Urinary bladder (tissue), 3 donors: ENCODE measurements at regions not wholly inside any gene's neighbourhood (a gene's known extent, or its start where the extent isn't known, plus 50 kb on each side); places are given as distances from the start of the nearest gene placed in this dataset.

ENCODE experiments used
- DNase-seq: peaks from one replicate; pipeline ENCODE4 v3.0.0-alpha.2; 2015; ENCODE audit errors: extremely low spot score
- H3K27ac ChIP-seq: one replicate; pipeline ENCODE4 v1.5.1; 2013; ENCODE audit warnings: low read depth, mild to moderate bottlenecking, moderate library complexity
- H3K36me3 ChIP-seq: one replicate; pipeline ENCODE4 v1.6.1; 2013; ENCODE audit warnings: mild to moderate bottlenecking, moderate library complexity; ENCODE audit not compliant: insufficient read depth
- H3K4me1 ChIP-seq: one replicate; pipeline ENCODE4 v1.6.1; 2013; ENCODE audit warnings: mild to moderate bottlenecking, moderate library complexity; ENCODE audit not compliant: insufficient read depth
- H3K4me3 ChIP-seq: one replicate; pipeline ENCODE4 v1.5.1; 2013; ENCODE audit warnings: low read depth, low read length
- WGBS: extraction: QIAGEN DNeasy Blood & Tissue Kit; methylation state at CpG from one replicate; pipeline ENCODE4 v1.1.7; 2013; 5-methylcytosine and 5-hydroxymethylcytosine counted together
- donor health status: healthy with polysubstance abuse.
- donor health status: healthy.

DNA sequence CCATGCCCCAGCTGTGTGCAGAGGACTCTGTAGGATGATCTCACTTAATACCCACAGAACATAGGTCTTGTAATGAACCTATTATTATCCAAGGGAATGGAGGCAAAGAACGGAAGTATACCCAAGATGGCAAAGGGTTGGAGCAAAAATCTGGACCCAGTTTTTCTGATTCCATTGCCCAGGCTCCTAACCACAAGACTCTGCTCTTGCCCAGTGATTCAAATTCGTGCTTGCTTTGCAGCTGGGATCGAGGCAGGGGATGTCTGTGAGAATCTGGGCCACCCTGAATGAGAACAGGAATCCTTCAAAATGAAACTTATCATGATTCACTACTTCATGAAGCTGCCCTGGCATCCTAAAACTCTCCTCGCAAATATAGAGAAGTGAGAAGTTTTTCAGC is 97.5 kb upstream of the KCNJ6 start:
- Histone ChIP-seq H3K4me1 (no peaks in the 10 kb centered on the region), H3K36me3 (no peaks in the 10 kb centered on the region), H3K27ac (no peak overlapping the region), H3K4me3 (no peak overlapping the region)
- WGBS = 68% methylated on average over 4 of the region's 4 CpGs
- DNase-seq = no peak

DNA sequence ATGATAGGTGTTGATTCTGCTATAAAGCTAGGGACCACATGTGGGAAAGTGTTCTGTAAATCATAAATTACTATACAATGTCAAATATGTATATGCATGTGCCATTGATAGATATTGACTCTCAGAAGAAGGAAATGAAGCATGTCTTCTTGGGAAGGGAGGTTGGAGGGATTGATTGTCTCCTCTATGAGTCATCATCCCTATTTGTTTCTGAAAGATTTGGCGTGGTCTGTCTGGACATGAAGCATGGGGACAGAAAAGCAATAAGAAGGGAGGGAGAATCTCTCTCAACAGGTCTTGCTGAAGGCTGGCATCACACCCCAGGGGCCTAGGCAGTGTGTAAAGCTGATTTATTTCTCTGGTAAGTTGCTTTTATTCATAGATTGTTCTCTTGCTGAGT is 98.0 kb upstream of the KCNJ6 start:
- DNase-seq = no peak
- 67% methylated on average over 1 of the region's 1 CpG for WGBS
- H3K36me3 ChIP-seq = no peaks in the 10 kb centered on the region
- no peak overlapping the region for H3K27ac ChIP-seq
- H3K4me3 ChIP-seq = no peak overlapping the region
- H3K4me1 ChIP-seq = no peaks in the 10 kb centered on the region

DNA sequence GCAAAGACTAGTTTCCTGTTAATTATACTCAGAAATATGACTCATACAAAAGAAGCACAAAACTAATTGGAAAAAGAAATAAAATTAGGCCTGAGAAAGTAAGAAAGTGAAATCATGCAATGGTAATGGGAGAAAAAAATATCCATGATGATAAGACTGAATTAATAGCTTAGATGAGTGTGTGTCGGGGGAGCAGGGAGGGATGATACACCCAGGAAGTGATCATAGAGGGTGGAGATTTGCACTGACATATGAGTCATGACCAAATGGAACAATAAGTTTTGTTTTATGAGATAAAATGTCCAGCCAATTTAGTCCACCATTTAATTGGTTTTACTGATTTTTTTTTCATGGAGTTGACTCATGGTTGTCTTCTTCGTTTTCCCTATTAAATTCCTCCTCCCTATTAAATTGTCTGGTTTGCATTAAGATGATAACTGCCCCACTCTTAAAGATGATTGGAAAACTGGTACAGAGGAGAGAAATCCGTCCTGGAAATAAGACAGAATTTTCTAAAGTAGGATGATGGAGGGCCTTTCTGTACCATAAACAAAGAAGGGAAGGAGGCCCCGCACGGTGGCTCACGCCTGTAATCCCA is 111.7 kb upstream of the KCNJ6 start:
- no peaks in the 10 kb centered on the region for H3K4me1 ChIP-seq
- DNase-seq = no peak
- WGBS = 75% methylated on average over 6 of the region's 6 CpGs
- H3K4me3 ChIP-seq = no peak overlapping the region
- no peaks in the 10 kb centered on the region for H3K36me3 ChIP-seq
- H3K27ac ChIP-seq = no peak overlapping the region

DNA sequence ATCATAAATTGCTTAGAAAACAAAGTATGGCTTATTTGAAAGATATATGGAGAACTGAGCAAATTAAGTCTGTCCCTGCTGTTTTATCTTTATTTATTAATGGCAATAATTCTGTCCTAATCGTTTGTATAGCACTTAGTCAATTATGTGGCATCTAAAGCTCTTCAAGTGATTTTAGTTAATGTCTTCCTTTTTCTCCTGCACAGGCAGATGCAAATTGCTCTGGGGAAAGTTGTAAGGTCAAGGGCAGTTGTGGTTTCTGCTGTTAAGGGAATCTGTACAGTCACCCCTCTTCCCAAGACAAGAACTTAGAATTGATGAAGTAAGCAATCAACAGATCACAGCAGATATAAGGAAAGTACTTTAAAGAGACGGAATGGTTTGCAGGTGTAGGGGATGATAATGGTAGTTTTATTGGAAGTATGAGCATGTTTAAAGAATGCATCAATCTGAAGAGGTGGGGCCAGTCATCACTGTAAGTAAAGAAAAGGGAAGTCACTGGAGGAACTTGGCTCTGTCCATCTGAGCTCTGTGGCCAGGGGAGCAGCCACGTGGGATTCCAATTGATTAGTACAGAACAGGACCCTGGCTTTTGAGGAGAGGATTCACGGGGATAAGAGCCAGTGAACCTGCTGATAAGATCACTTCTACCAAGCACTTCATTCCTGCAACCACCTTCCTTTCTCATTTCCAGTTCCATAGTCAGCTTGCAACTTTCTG is 116.0 kb upstream of the KCNJ6 start:
- WGBS = 37% methylated on average over 4 of the region's 4 CpGs
- no peak overlapping the region for H3K4me3 ChIP-seq
- H3K4me1 ChIP-seq = no peaks in the 10 kb centered on the region
- no peak overlapping the region for H3K27ac ChIP-seq
- DNase-seq = no peak
- H3K36me3 ChIP-seq = no peaks in the 10 kb centered on the region

DNA sequence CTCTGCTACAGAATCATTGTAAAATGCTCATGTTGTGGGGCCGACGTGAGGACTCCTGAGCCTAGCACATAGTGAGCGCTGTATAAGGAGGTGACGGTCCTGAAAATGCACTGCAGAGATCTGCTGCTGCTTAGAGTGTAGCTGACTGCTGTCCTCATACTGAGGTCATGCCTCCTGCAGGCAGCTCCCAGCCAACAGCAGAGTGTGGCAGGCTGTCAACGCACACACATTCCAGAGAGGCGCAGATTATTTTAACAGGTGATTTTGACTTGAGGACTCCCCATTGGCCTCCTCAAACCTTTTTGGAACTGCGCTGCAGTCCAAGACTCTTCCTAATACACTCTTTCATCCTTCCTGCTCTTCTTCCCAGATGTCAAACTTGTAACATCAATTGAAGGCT is 119.8 kb upstream of the KCNJ6 start:
- WGBS = 88% methylated on average over 7 of the region's 7 CpGs
- Histone ChIP-seq H3K4me1 (no peaks in the 10 kb centered on the region), H3K4me3 (no peak overlapping the region), H3K27ac (no peak overlapping the region), H3K36me3 (no peaks in the 10 kb centered on the region)
- DNase-seq = no peak

DNA sequence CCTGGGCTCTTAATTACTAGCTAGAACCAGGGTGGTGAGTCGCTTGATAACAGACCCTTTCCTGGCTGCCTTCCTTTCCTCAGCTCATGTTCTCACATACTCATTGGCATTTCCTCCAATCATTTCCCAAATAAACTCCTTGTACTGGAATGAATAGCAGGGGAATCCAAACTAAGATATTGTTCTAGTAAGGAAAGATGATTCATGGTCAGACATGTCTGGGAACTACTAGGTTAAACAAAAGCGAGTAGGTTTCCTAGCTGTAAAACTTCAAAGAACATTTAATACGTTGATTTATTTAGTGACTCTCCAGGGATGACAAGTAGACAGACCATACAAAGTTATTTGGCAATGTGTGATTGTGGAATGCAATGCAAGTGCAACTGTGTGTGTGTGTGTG is 121.2 kb upstream of the KCNJ6 start:
- WGBS = 22% methylated on average over 3 of the region's 3 CpGs
- Histone ChIP-seq H3K4me1 (no peaks in the 10 kb centered on the region), H3K27ac (no peak overlapping the region), H3K4me3 (no peak overlapping the region), H3K36me3 (no peaks in the 10 kb centered on the region)
- DNase-seq = no peak

DNA sequence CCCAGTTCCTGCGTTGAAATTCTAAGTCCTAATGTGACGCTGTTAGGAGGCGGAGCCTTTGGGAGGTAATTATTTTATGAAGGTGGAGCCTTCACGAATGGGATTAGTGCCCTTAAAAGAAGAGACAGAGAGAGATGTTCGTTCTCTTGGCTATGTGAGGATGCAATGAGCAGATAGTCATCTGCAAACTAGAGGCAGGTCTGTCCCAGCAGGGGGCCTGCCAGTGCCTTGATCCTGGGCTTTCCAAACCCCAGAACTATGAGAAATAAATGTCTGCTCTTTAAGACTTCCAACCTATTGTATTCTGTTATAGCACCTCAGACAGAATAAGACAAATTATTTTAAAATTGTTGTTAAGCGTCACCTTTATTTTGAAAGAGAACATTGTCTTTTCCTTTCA is 123.1 kb upstream of the KCNJ6 start:
- no peaks in the 10 kb centered on the region for H3K4me1 ChIP-seq
- H3K36me3 ChIP-seq = no peaks in the 10 kb centered on the region
- no peak overlapping the region for H3K4me3 ChIP-seq
- no peak overlapping the region for H3K27ac ChIP-seq
- no peak for DNase-seq
- WGBS = 71% methylated on average over 6 of the region's 6 CpGs

DNA sequence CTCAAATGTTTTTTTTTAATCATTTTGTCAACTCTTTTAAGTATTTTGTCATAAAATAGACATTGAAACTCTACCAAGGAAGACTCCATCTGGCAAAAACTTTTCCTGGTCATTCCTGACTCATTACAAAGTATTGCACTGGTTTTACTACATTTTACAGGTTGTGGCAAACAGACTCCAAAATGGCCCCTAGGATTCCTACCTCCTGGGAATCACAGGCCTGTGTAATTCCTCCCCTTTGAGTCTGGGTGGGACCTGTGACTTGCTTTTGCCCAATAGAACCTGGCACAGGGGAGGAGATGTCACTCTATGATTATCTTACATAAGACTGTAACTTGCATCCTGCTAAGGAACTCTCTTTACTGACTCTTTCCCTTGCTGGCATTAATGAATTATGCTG is 123.6 kb upstream of the KCNJ6 start:
- DNase-seq = no peak
- Histone ChIP-seq H3K4me3 (no peak overlapping the region), H3K4me1 (no peaks in the 10 kb centered on the region)

DNA sequence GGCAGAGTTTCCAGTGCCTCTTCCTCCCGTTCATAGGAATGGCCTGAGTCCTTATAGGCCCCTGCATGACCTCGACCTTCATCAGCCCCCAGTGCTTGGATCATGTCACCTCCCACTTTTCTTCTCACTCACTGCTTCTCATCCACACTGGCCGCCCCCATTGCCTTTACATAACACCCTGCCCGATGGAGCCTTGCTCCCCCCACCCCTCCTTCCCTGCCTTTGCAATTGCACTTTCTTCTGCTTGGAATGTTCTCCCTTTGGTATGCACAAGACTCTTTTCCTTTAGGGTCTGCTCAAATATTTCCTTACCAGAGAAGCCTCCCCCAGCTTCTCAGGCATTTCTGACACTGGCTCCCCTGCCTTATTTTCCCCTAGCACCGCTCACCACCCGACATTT is 125.2 kb upstream of the KCNJ6 start:
- H3K36me3 ChIP-seq = no peaks in the 10 kb centered on the region
- no peak overlapping the region for H3K27ac ChIP-seq
- 48% methylated on average over 6 of the region's 6 CpGs for WGBS

More for the DNA sequence above, 123.6 kb upstream of the KCNJ6 start:
- H3K36me3 ChIP-seq = no peaks in the 10 kb centered on the region
- no peak overlapping the region for H3K27ac ChIP-seq

DNA sequence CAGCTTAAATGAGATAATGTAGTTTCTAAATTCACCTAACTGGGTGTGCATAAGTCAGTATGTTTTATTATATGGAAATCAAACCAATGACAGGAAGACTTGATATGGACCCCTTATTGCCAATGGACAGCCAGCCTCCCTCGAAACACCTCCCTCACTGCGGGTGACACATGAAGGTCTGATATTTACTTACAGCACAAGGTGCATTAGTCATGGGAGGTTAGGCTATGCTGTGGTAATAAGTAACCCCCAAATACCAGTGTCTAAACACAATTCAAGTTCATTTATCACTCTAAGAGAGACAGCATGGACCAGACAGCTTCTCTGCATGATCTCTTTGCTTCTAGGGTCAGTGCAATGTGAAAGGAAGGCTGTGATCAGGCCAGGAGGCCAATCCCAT is 126.0 kb upstream of the KCNJ6 start:
- Histone ChIP-seq H3K27ac (no peak overlapping the region), H3K4me1 (no peaks in the 10 kb centered on the region), H3K4me3 (no peak overlapping the region), H3K36me3 (no peaks in the 10 kb centered on the region)
- no peak for DNase-seq
- 97% methylated on average over 2 of the region's 2 CpGs for WGBS

More for the DNA sequence above, 125.2 kb upstream of the KCNJ6 start:
- Histone ChIP-seq H3K4me1 (no peaks in the 10 kb centered on the region), H3K4me3 (no peak overlapping the region)
- DNase-seq = no peak

DNA sequence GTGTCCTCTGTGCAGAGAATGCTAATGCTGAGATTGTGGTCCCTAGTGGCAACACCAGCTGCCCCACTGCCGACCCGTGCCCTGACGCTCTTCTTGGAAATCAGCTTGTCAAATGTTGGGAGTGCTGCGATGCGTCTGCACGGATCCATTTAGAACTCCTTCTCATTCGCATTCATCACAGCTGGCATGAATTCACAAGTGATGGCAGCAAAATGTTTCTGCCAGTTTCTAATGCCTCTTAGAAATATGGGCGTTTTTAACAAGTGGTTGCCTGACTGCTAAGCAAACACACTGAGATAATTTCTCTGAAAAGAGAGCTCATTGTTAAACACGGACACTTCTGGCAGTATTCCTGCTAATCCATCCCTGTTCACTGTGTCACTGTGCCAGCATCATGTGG is 131.9 kb upstream of the KCNJ6 start:
- no peaks in the 10 kb centered on the region for H3K4me1 ChIP-seq
- DNase-seq = no peak
- no peak overlapping the region for H3K4me3 ChIP-seq
- H3K27ac ChIP-seq = no peak overlapping the region
- H3K36me3 ChIP-seq = no peaks in the 10 kb centered on the region
- WGBS = 65% methylated on average over 9 of the region's 9 CpGs

DNA sequence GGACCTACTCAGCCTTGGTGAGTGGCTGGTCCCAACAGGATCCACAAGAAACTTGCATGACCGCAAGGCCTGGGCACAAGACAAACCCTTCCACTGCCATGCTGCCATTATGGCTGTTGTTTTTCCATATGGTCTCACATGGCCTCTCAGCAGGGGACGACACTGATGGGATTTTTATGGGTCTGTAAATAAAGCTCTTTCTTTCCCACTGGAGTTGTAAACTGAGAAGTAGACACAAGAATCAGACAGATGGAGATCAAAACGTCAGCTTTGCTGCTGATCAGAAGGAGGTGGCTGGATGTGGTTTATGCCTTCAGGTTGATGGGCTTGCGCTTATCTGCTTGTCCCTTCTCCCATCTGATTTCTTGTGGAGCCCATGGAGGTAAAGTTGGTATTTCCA is 138.1 kb upstream of the KCNJ6 start:
- no peak overlapping the region for H3K27ac ChIP-seq
- no peak for DNase-seq
- no peak overlapping the region for H3K4me3 ChIP-seq
- no peaks in the 10 kb centered on the region for H3K4me1 ChIP-seq
- no peaks in the 10 kb centered on the region for H3K36me3 ChIP-seq
- WGBS = 50% methylated on average over 4 of the region's 4 CpGs

DNA sequence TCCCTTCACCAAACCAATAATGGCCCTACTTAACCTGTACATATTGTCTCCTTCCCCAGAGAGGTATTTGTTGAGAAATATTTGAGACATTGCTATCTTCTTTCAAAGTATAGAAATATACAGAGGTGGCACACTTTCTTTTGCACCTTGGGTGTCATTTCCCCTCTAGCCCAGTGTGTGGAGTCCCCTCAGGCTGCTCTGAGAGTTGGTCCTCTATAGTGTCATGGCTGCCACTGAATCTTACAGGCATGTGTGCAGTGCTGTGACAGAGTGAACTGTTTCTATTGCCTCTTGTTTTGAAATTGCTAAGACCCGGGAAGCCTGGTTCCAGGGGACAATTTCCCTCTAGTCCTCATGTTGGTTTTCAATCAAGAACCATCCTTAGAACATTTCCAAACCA is 140.2 kb upstream of the KCNJ6 start:
- H3K4me1 ChIP-seq = no peaks in the 10 kb centered on the region
- 83% methylated on average over 1 of the region's 1 CpG for WGBS
- no peaks in the 10 kb centered on the region for H3K36me3 ChIP-seq
- H3K27ac ChIP-seq = no peak overlapping the region
- no peak for DNase-seq
- no peak overlapping the region for H3K4me3 ChIP-seq

DNA sequence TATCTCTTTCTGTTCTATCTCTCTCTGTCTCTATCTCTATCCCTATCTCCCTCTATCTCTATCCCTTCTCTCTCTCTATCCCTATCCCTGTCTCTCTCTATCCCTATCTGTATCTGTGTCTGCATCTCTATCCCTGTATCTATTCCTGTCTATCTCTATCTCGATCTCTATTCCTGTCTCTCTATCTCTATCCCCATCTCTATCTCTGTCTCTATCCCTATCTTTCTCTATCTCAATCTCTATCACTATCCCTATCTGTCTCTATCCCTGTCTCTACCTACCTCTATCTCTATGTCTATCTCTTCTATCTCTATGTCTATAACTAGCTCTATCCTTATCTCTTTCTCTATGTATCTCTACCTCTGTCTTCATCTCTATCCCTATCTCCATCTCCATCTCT is 141.4 kb upstream of the KCNJ6 start:
- Histone ChIP-seq H3K4me3 (no peak overlapping the region), H3K36me3 (no peaks in the 10 kb centered on the region), H3K27ac (no peak overlapping the region), H3K4me1 (no peaks in the 10 kb centered on the region)
- DNase-seq = no peak
- 88% methylated on average over 1 of the region's 1 CpG for WGBS

DNA sequence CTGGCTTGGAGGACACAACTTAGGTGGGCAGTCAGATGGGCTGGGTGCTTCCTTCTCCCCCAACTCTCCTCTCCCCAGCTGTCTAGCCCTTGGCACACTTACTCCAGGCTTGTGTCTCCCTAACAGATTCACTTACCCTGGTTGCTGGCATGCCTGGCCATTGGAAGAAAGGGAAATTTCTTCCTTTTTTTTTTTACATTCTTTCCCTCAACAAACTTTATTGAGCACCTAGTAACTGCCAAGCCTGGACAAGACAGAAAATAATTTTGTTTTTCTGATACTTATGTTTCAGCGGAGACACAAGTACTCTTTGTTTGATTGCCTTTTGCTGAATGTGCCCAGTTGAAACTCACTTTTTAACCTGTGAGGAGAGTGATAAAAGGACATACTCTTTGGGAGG is 144.3 kb upstream of the KCNJ6 start:
- Histone ChIP-seq H3K4me1 (no peaks in the 10 kb centered on the region), H3K27ac (no peak overlapping the region), H3K36me3 (no peaks in the 10 kb centered on the region), H3K4me3 (no peak overlapping the region)
- 91% methylated on average over 1 of the region's 1 CpG for WGBS
- DNase-seq = no peak
